ENCODE measurements at regions not wholly inside any gene's neighbourhood (a gene's known extent, or its start where the extent isn't known, plus 50 kb on each side); places are given as distances from the start of the nearest gene placed in this dataset.
"Not testable (repeated sequence)": the region's sequence is repeated elsewhere in the genome, so short reads cannot be mapped to it uniquely, and the experiment has no call there.

- H3K9me3 ChIP-seq (ENCODE audit: low read depth, low read length, poor library complexity, severe bottlenecking) = no peaks in the 10 kb centered on the region
- intact Hi-C loops (cut with micrococcal nuclease; ENCODE audit: unreplicated experiment) = no loop called here
- no peak for TF ChIP-seq CTCF (conservative IDR thresholded peaks at IDR 0.05; ENCODE audit: low read depth, low read length)
- TF ChIP-seq EZH2 (IDR thresholded peaks at IDR 0.05; ENCODE audit: borderline replicate concordance, low read depth, low read length, poor library complexity, severe bottlenecking) = no peak
- ChIA-PET POLR2A (ENCODE audit: low non-redundant PET) (no interaction called here), CTCF (no interaction called here)
- H3K27me3 ChIP-seq (replicated peaks; ENCODE audit: insufficient read depth, low read depth, low read length, poor library complexity) = no peaks in the 10 kb centered on the region
- no peaks in the 10 kb centered on the region for H3K4me1 ChIP-seq (ENCODE audit: insufficient read depth, low read length, poor library complexity, severe bottlenecking)
- H3K4me3 ChIP-seq (ENCODE audit: low read depth, low read length, poor library complexity, severe bottlenecking) = no peak overlapping the region
- no peak for DNase-seq (ENCODE audit: low spot score)
- BruUV-seq (replicated peaks) = no TSS peak
- no peaks in the 10 kb centered on the region for H3K36me3 ChIP-seq (ENCODE audit: insufficient read depth, low read length, poor library complexity, severe bottlenecking)
- no peak overlapping the region for H3K27ac ChIP-seq (ENCODE audit: low read depth, low read length, poor library complexity, severe bottlenecking)
Observed at GRCh38 chr4:62439051-62439450, 1238.9 kb downstream of the ADGRL3 start.

GRCh38 chr4:62434921-62435320, 1234.8 kb downstream of the ADGRL3 start:
- ChIA-PET CTCF (no interaction called here), POLR2A (ENCODE audit: low non-redundant PET) (no interaction called here)
- intact Hi-C loops (cut with micrococcal nuclease; ENCODE audit: unreplicated experiment) = no loop called here
- BruUV-seq (replicated peaks) = no TSS peak
- Histone ChIP-seq H3K4me3 (ENCODE audit: low read depth, low read length, poor library complexity, severe bottlenecking) (no peak overlapping the region), H3K9me3 (ENCODE audit: low read depth, low read length, poor library complexity, severe bottlenecking) (no peaks in the 10 kb centered on the region), H3K4me1 (ENCODE audit: insufficient read depth, low read length, poor library complexity, severe bottlenecking) (no peaks in the 10 kb centered on the region), H3K36me3 (ENCODE audit: insufficient read depth, low read length, poor library complexity, severe bottlenecking) (no peaks in the 10 kb centered on the region), H3K27ac (ENCODE audit: low read depth, low read length, poor library complexity, severe bottlenecking) (no peak overlapping the region), H3K27me3 (replicated peaks; ENCODE audit: insufficient read depth, low read depth, low read length, poor library complexity) (no peaks in the 10 kb centered on the region)
- TF ChIP-seq EZH2 (IDR thresholded peaks at IDR 0.05; ENCODE audit: borderline replicate concordance, low read depth, low read length, poor library complexity, severe bottlenecking) (no peak), CTCF (conservative IDR thresholded peaks at IDR 0.05; ENCODE audit: low read depth, low read length) (no peak)
- DNase-seq (ENCODE audit: low spot score) = no peak

- intact Hi-C loops (cut with micrococcal nuclease; ENCODE audit: unreplicated experiment); POLR2A ChIA-PET (ENCODE audit: low non-redundant PET); DNase-seq (ENCODE audit: low spot score); H3K4me3 ChIP-seq (ENCODE audit: low read depth, low read length, poor library complexity, severe bottlenecking); H3K27ac ChIP-seq (ENCODE audit: low read depth, low read length, poor library complexity, severe bottlenecking); H3K4me1 ChIP-seq (ENCODE audit: insufficient read depth, low read length, poor library complexity, severe bottlenecking); H3K36me3 ChIP-seq (ENCODE audit: insufficient read depth, low read length, poor library complexity, severe bottlenecking); BruUV-seq (replicated peaks); H3K27me3 ChIP-seq (replicated peaks; ENCODE audit: insufficient read depth, low read depth, low read length, poor library complexity); H3K9me3 ChIP-seq (ENCODE audit: low read depth, low read length, poor library complexity, severe bottlenecking); CTCF ChIA-PET: not testable (repeated sequence)
Observed at GRCh38 chr4:62431513-62432231, 1231.5 kb downstream of the ADGRL3 start.

- DNase-seq (ENCODE audit: low spot score) = no peak
- CTCF ChIA-PET = no interaction called here
- no peak overlapping the region for H3K4me3 ChIP-seq (ENCODE audit: low read depth, low read length, poor library complexity, severe bottlenecking)
- no peaks in the 10 kb centered on the region for H3K36me3 ChIP-seq (ENCODE audit: insufficient read depth, low read length, poor library complexity, severe bottlenecking)
- BruUV-seq (replicated peaks) = no TSS peak
- no peak overlapping the region for H3K27ac ChIP-seq (ENCODE audit: low read depth, low read length, poor library complexity, severe bottlenecking)
- POLR2A ChIA-PET (ENCODE audit: low non-redundant PET) = no interaction called here
- H3K4me1 ChIP-seq (ENCODE audit: insufficient read depth, low read length, poor library complexity, severe bottlenecking) = no peaks in the 10 kb centered on the region
- TF ChIP-seq EZH2 (IDR thresholded peaks at IDR 0.05; ENCODE audit: borderline replicate concordance, low read depth, low read length, poor library complexity, severe bottlenecking) (no peak), CTCF (conservative IDR thresholded peaks at IDR 0.05; ENCODE audit: low read depth, low read length) (no peak)
- intact Hi-C loops (cut with micrococcal nuclease; ENCODE audit: unreplicated experiment) = no loop called here
- no peaks in the 10 kb centered on the region for H3K9me3 ChIP-seq (ENCODE audit: low read depth, low read length, poor library complexity, severe bottlenecking)
- H3K27me3 ChIP-seq (replicated peaks; ENCODE audit: insufficient read depth, low read depth, low read length, poor library complexity) = no peaks in the 10 kb centered on the region
Observed at GRCh38 chr4:62429297-62429696, 1229.2 kb downstream of the ADGRL3 start.

All from A673 (cell line).